ENCODE measurements at regions not wholly inside any gene's neighbourhood (a gene's known extent, or its start where the extent isn't known, plus 50 kb on each side); places are given as distances from the start of the nearest gene placed in this dataset.

GRCh38 chr6:44500074-44500473, 112.6 kb downstream of the CDC5L start:
- no peak for DNase-seq (ENCODE audit: low spot score)

- no peak for DNase-seq (ENCODE audit: low spot score)
Measured at GRCh38 chr6:44503471-44503870, 116.0 kb downstream of the CDC5L start.

- DNase-seq (ENCODE audit: low spot score) = peak; percentile 15
Measured at GRCh38 chr6:44504301-44504791, 116.8 kb downstream of the CDC5L start.

- no peak for DNase-seq (ENCODE audit: low spot score)
Measured at GRCh38 chr6:44505751-44506150, 118.2 kb downstream of the CDC5L start.

GRCh38 chr6:44507014-44507413, 119.5 kb downstream of the CDC5L start:
- DNase-seq (ENCODE audit: low spot score) = no peak

- peak; percentile 34 for DNase-seq (ENCODE audit: low spot score)
Measured at GRCh38 chr6:44508646-44509045, 121.1 kb downstream of the CDC5L start.

GRCh38 chr6:44511126-44511525, 123.6 kb downstream of the CDC5L start:
- DNase-seq (ENCODE audit: low spot score) = no peak

GRCh38 chr6:44512868-44513741, 125.6 kb downstream of the CDC5L start:
- peak; percentile 32 for DNase-seq (ENCODE audit: low spot score)

- DNase-seq (ENCODE audit: low spot score) = no peak
Measured at GRCh38 chr6:44514085-44514484, 126.6 kb downstream of the CDC5L start.

GRCh38 chr6:44514576-44515193, 127.2 kb downstream of the CDC5L start:
- no peak for DNase-seq (ENCODE audit: low spot score)

- DNase-seq (ENCODE audit: low spot score) = no peak
Measured at GRCh38 chr6:44522871-44523270, 135.4 kb downstream of the CDC5L start.

GRCh38 chr6:44524476-44525227, 137.1 kb downstream of the CDC5L start:
- DNase-seq (ENCODE audit: low spot score) = no peak

- DNase-seq (ENCODE audit: low spot score) = no peak
Measured at GRCh38 chr6:44525761-44526351, 138.3 kb downstream of the CDC5L start.

GRCh38 chr6:44527181-44527580, 139.7 kb downstream of the CDC5L start:
- DNase-seq (ENCODE audit: low spot score) = no peak

GRCh38 chr6:44527583-44528369, 140.3 kb downstream of the CDC5L start:
- no peak for DNase-seq (ENCODE audit: low spot score)

GRCh38 chr6:44528370-44528644, 140.8 kb downstream of the CDC5L start:
- no peak for DNase-seq (ENCODE audit: low spot score)

GRCh38 chr6:44528716-44529115, 141.2 kb downstream of the CDC5L start:
- no peak for DNase-seq (ENCODE audit: low spot score)

GRCh38 chr6:44529146-44529905, 141.8 kb downstream of the CDC5L start:
- DNase-seq (ENCODE audit: low spot score) = no peak

- DNase-seq (ENCODE audit: low spot score) = no peak
Measured at GRCh38 chr6:44530209-44530909, 142.9 kb downstream of the CDC5L start.

GRCh38 chr6:44530910-44531234, 143.4 kb downstream of the CDC5L start:
- no peak for DNase-seq (ENCODE audit: low spot score)

Measured in kidney tubule cell (primary cell).